GM19463 (cell line): ENCODE measurements at regions not wholly inside any gene's neighbourhood (a gene's known extent, or its start where the extent isn't known, plus 50 kb on each side); places are given as distances from the start of the nearest gene placed in this dataset.
"Not testable (repeated sequence)": the region's sequence is repeated elsewhere in the genome, so short reads cannot be mapped to it uniquely, and the experiment has no call there.

Experiments used
- ATAC-seq: cut with Tn5 transposase; IDR thresholded peaks from one replicate; pipeline ENCODE4 v1.9.1; 2021; ENCODE audit warnings: mild to moderate bottlenecking, moderate library complexity; ENCODE audit not compliant: unreplicated experiment

- ATAC-seq: no peak
Measured at GRCh38 chr5:2166979-2167377, 284.3 kb upstream of the IRX4 start.

GRCh38 chr5:2166306-2166978, 283.7 kb upstream of the IRX4 start:
- no peak for ATAC-seq

DNA sequence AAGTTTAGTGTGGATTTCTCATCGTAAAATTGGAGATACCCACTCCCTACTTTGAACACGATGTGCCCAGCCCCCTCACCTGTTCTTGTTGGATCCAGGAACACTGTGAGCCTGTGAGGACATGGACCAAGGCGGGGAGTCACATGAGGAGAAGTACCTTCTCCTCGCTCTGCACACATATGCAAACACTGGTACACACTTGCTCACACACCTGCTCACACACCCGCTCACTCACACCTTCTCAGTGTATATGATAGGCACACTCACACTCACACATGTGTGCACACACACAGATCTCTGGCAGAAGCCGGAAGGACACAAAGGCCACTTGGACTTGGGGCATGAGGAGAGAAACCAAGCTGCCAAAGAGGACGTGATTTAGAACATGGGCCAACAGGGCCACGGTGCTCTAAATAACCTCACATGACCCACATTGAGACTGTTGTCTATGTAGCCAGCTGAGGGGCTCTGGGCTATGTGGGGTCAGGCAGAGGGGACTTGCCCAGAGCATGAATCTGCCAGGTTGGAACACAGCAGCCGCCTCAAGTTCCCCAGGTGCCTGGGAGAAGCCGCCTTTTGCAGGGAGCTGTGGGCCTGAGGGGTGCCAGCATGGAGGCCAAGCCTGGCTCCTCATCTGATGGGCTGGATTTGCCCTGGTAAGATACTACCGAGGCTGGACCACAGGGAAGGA, 283.0 kb upstream of the IRX4 start:
- no peak for ATAC-seq

DNA sequence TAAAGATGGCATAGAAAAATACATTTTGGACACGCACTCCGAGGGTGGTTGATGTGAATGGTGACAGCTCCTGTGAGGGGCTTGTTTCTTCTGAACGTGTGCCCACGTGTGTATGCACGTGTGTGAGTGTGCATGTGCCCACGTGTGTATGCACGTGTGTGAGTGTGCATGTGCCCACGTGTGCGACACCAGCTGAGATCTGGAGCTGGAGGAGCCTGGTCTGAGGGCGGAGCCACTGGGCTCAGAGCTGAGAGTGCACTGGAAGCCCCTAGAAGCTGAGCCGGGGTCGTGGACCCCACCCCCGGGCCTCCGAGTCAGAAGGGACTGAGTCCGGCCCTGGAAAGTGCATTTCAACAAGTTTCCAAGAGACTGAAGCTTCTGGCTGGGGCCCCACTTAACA, 282.5 kb upstream of the IRX4 start:
- no peak for ATAC-seq

- no peak for ATAC-seq
Measured at GRCh38 chr5:2164586-2164985, 281.9 kb upstream of the IRX4 start.

DNA sequence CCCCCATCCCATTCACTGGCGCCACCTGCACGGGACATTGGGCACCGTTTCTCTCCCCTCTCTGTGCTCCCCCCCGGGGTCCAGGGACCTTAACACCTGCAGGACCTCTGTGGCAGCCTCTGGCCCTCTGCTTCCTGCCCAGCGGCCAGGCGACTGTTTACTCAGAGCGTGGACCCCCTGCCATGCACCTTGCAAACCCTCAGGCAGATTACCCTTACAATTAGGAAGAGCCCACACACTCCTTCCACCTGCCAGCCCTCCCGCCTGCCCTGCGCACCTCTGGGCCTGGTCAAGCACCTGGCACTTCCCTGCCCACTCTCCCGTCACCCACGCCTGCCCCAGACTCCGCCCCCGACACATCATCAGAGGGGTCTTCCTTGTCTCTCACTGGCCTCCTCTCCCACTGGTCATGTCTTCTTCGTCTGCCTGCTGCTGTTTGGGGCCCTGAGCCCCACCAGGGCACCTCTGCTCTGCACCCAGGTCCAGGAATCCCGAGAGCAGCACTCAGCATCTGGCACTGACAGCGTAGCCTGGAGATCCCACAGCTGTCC, 281.3 kb upstream of the IRX4 start:
- no peak for ATAC-seq

DNA sequence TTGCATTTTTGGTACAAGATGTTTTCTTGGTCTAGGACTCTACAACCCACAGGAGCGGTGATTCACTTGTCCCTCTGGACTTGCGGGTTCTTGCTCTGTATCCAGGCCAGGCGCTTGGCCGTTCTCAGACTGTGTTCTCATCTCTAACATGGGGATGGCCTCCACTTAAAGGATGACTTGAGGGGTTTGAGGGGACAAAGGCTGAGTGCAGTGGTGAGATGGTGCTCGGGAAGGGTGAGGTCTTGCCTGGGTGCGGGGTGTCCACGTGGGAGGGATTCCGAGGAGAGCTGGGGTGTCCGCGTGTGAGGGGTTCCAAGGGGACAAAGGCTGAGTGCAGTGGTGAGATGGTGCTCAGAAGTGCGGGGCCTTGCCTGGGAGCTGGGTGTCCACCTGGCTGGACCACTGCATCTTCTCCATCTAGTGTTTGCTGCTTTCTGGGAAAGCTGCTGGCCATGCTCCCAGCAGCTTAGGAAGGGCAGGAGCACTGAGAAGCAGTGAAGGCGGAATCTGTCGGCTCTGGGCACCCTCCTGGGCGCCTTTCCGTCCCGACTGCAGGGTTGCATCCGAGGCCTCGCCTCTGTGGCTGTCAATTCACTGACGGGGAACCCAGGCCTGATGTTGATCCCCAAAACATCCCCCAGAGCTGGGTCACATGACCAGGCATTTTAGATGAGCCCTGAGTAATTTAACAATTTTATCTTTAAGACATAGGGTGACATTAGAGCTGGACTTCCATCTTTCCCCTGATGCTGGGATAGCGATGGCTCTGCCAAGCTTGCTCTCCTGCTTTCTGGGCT, 280.5 kb upstream of the IRX4 start:
- no peak for ATAC-seq

- no peak for ATAC-seq
Measured at GRCh38 chr5:2160811-2161210, 278.1 kb upstream of the IRX4 start.

DNA sequence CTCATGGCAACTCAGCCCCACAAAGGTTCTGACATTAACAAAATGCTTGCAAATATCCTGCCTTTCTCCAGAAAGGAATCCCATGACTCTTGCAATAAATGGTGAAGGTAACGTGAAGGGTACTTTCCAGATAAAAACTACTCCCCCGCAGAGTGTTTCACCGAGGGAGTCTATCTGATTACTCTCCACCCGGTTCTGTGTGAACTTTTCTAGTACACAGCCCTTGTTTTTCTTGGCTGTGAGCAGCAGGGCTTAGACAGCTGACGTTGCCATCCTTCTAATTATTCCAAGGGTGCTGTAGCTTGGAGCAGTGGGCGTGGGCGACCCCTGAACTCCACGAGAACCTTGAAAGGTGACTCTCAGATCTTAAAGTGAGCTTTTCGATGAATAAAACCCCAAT, 276.0 kb upstream of the IRX4 start:
- ATAC-seq: no peak

- no peak for ATAC-seq
Measured at GRCh38 chr5:2158109-2158508, 275.4 kb upstream of the IRX4 start.

DNA sequence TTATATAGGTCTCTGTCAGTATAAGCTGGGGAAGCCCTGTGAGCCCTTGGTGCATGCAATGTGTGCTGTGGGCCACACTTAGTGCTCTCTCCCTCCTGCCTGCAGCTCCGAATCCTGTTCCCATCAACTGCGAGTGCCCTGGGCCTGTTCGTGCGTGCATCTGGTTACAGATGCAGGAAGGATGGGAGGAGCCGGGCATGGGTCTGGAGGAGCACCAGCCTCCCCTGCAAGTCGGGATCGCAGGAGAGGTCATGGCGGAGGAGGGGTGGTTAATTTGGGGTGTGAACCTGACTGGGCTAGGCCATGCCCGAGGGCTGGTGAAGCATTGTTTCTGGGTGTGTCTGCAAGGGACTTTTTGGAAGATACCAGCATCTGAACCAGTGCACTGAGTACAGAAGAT, 274.6 kb upstream of the IRX4 start:
- ATAC-seq: no peak

DNA sequence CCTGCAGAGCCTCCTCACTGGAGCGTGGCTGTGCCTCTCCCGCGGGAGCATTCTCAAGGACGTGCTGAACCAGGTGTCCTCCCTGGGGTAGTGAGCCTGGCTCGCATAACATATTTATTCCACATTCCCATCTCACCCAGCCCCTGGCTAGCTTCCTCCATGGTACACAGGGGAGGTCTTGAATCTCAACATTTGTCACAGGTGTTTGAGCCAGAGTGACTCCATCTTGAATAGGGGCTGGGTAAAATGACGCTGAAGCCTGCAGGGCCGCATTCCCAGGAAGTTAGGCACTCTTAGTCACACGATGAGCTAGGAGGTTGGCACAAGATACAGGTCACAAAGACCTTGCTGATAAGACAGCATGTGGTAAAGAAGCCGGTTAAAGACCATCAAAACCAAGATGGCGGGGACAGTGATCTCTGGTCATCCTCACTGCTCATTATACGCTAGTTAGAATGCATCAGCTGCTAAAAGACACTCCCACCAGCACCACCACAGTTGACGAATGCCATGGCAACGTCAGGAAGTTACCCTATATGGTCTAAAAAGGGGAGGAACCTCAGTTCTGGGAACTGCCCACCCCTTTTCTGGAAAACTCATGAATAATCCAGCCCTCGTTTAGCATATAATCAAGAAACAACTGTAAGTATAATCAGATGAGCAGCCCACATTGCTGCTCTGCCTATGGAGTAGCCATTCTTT, 273.8 kb upstream of the IRX4 start:
- ATAC-seq: no peak

DNA sequence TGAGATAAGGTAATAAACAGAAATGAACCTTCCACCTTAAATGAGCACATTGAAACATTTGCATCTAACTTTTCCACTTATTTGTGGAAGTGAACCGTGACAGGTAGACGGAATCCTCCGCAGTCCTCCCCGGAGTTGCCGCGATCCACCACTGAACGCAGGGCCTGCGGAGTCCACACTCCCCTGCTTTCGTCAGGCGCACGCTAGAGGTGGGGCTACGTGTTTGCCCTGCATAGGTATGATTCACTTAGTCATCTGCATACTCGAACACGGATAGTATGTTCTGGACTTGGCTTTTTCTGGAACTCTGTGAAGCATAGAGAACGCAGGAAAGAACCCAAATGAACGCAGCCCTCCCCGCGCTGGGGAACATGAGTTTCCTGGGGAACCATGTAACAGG, 272.8 kb upstream of the IRX4 start:
- no peak for ATAC-seq

DNA sequence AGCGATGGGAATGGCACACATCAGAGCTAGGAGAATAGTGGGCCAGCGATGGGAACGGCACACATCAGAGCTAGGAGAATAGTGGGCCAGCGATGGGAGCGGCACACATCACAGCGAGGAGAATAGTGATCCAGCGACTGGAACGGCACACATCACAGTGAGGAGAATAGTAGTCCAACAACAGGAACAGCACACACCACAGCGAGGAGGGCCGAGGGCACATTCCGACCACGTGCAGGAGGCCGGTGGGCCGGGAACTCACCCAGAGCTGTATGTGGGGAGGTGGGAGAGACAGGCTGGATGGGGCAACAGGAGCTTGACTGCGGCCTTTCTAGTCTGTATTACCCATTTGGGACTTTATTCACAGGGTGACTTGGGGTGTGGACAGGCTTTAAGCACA, 271.1 kb upstream of the IRX4 start:
- no peak for ATAC-seq

DNA sequence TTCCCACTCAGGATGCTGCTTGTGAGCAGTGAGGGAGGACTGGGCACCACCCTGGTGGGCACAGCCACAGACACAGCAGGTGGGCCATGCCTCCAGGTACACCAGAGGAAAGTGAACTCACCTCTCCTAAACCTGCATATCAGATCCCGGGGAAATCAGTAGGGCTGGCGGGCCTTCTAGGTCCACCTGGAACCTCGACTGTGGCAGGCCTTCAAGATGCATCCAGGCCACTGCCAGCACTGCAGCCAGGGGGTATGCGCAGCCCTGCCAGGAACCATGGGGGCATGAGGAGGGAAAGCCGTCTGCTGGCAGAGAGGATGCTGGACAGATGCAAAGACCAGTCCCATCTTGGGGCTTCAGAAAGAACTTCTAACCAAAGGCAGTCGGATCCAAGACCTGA, 270.6 kb upstream of the IRX4 start:
- no peak for ATAC-seq

GRCh38 chr5:2151301-2151888, 268.7 kb upstream of the IRX4 start:
- not testable (repeated sequence) for ATAC-seq

GRCh38 chr5:2149195-2149539, 266.4 kb upstream of the IRX4 start:
- ATAC-seq: peak; percentile 97

GRCh38 chr5:2148312-2149194, 265.8 kb upstream of the IRX4 start:
- peak; percentile 32 for ATAC-seq

GRCh38 chr5:2147504-2148311, 265.0 kb upstream of the IRX4 start:
- ATAC-seq: no peak
